Stimulated activated CD4-positive, alpha-beta T cell treated with anti-CD3 and anti-CD28 coated beads, Interleukin-4, amount 100 ng/mL, for 48 hours (primary cell): ENCODE measurements at regions not wholly inside any gene's neighbourhood (a gene's known extent, or its start where the extent isn't known, plus 50 kb on each side); places are given as distances from the start of the nearest gene placed in this dataset.
"Not testable (repeated sequence)": the region's sequence is repeated elsewhere in the genome, so short reads cannot be mapped to it uniquely, and the experiment has no call there.

Experiments
- DNase-seq, 2 donors: peaks; one replicate each; pipeline ENCODE4 v3.0.0-alpha.2; 2020; ENCODE audit warnings: low read depth in 2 of 2

- not testable (repeated sequence) for DNase-seq
Measured at GRCh38 chr7:150101282-150101681, 221.9 kb upstream of the LRRC61 start.

GRCh38 chr7:150107283-150107682, 215.9 kb upstream of the LRRC61 start:
- not testable (repeated sequence) for DNase-seq

DNA sequence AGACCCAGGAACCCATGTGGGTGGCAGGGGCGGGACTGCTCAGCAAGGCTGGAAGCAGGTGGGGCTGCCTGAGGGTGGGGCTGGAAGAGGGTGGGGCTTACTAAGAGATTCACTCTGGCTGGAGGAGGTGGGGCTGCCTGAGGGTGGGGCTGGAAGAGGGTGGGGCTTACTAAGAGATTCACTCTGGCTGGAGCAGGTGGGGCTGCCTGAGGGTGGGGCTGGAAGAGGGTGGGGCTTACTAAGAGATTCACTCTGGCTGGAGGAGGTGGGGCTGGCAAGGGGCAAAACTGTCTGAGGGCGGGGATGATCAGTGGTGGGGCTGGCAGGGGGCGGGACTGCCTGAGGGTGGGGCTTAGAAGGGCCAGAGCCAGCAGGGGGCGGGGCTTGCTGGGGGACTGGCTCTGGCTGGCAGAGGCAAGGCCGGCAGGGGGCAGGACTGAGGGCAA, 212.8 kb upstream of the LRRC61 start:
- peak in 1 of 2 donors; percentile 37 for DNase-seq

DNA sequence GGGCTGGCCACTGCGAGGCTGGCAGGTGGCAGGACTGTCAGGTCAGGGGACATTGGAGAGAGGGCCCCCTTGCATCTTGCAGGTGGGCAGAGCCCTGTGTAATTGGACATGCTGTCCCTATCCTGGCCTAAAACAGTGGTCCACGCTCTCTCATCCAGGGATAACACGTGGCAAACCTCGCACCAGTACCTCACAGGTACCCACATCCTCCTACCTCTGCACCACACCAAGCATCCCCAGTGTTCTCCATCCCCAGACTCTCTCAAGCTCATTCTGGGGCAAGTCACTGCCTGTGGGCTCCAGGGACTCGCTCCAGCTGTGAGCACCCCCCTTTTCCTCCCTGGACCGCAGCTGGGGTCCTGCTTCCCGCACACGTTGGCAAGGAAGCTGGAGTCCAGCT, 212.3 kb upstream of the LRRC61 start:
- not testable (repeated sequence) for DNase-seq

GRCh38 chr7:150111373-150112139, 211.6 kb upstream of the LRRC61 start:
- not testable (repeated sequence) for DNase-seq

- DNase-seq, result not testable (repeated sequence)
Measured at GRCh38 chr7:150113301-150113700, 209.9 kb upstream of the LRRC61 start.

DNA sequence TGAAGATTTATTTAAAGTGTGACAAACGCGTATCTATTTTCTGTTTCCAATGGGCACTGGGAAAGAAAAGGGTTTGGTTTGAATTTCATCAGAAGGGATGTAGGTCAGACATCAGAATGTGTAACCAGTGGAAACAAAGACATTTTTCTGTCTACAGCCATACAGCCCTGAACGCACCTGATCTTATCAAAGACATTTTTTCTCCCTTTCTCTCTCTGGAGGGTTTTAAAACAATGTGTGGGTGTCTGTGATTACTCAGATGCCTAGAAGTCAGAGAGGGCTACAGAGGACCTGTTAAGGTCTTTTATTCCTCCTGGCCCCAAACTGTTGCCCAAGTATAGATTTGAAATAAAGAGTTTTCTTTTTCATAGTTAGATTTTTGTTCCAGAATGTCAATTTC, 208.6 kb upstream of the LRRC61 start:
- DNase-seq, result not testable (repeated sequence)

GRCh38 chr7:150119966-150120365, 203.2 kb upstream of the LRRC61 start:
- not testable (repeated sequence) for DNase-seq

GRCh38 chr7:150125831-150126230, 197.3 kb upstream of the LRRC61 start:
- DNase-seq, result not testable (repeated sequence)

GRCh38 chr7:150134451-150134850, 188.7 kb upstream of the LRRC61 start:
- not testable (repeated sequence) for DNase-seq

DNA sequence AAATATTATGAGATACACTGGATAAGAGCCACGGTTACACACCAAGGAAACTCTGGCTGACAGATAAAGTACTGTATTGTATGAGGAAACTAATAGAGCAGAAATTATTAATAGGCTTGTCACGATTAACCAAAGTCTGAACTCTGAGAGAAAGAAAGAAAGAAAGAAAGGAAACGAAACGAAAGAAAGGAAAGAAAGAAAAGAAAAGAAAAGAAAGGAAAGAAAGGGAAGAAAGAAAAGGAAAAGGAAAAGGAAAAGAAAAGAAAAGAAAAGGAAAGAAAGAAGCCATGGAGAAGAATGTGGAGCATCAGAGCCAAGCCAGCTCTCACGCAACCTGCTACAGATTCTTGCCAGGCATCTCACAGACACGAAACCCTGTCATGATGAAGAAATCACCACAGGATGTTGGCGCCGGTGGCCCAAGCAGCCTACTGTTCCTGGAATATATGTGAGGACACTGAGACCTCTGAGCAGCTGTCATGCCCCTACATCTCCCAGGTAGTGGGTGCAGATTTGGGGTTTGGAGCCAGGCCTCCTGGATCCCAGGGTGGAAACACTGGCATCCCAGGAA, 187.4 kb upstream of the LRRC61 start:
- DNase-seq, result not testable (repeated sequence)

DNA sequence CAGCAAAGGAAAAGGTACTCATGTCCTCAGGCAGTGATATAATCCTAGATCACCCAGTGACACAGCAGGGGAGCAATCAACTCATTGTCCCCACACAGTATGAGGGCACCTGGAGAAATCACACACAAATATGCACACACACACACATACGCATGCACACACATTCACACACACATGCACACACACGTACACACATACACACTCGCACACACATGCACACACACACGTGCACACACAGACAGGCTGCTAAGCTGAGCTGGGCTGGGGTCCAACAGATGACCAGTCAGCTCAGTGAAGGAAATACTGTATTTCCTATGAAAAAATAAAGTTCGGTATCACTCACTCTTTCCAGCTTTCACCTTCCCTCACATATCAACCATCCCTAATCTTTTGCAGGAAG, 183.3 kb upstream of the LRRC61 start:
- DNase-seq, result not testable (repeated sequence)

DNA sequence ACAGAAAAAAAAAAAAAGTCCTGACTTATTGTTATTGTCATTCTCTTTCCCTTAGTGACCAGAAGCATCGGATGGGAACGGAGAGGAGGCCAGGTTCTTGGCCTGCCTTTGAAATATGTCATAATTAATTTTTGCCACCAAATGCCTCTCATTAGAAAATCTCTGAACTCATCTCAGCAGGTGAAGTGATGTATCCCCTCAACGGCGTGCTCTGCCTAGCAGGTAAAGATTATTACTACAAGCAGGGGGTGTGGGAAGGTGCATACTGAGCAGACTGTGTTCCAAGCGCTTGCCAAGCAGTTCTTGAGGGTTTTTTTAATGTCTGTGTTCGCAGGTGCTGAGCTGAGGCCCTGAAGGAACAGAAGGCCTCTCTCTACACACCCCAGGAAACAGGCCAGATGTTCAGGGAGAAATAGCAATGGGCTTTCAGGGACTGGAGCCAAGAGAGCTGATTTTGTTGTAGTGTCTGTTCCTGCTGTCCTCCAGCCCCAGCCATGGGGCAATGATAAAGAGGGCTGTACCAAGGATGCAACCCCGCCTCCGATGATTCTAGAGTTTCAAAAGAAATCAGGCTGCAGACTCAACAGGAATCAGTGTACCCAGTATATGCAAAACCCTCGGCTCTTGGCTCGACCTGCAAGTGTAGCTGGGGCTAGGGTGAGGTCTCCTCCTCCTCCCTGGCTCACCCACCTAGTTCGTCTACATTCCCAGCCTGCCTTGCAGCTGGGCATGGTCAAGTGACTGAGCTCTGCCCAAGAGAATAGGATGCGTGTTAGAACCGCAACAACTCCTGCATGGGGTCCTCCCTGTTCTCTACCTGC, 181.4 kb upstream of the LRRC61 start:
- not testable (repeated sequence) for DNase-seq

DNA sequence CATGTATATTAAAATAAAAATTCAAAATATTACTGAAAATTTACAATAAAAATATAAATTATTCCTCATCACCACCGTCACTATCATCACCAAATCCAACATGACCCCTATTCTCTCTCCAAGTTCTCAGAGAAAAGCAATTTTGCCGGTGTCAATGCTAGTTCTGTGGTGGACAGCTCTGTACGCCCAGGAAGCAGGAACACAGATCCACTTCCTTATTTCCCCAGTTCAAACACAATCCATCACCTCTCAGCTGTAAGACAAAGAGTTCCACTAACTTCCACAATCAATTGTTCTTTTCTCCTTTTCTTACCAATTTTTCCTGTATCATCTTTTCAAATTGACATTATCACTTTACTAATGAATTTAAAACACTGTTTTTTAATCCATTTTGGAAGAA, 177.0 kb upstream of the LRRC61 start:
- DNase-seq, result not testable (repeated sequence)

GRCh38 chr7:150147524-150147923, 175.6 kb upstream of the LRRC61 start:
- not testable (repeated sequence) for DNase-seq

GRCh38 chr7:150156015-150156414, 167.1 kb upstream of the LRRC61 start:
- DNase-seq, result not testable (repeated sequence)

- not testable (repeated sequence) for DNase-seq
Measured at GRCh38 chr7:150158696-150159095, 164.5 kb upstream of the LRRC61 start.

- DNase-seq, result not testable (repeated sequence)
Measured at GRCh38 chr7:150169515-150169914, 153.6 kb upstream of the LRRC61 start.

DNA sequence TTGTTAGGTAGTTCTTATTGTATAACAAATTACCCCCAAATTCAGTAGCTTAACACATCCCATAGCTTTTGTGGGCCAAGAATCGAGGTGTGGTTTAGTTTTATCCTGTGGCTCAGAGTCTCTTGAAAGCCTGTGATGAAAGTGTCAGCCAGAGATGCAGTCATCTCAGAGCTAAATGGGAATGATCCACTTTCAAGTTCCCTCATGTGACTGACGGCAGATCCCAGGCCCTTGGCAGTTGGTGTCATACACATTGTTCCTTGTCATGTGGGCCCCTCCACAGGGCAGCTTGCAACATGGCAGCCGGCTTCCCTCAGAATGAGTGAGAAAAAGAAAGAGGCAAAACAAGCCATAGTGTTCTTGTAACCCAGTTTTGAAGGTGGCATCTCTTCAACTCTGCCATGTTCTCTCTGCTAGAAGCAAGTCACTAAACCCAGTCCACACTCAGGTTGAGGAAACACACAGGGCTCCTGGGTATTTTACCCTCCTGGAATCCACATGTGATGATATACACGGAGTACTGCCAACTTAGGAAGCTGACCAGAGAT, 153.1 kb upstream of the LRRC61 start:
- DNase-seq, result not testable (repeated sequence)

DNA sequence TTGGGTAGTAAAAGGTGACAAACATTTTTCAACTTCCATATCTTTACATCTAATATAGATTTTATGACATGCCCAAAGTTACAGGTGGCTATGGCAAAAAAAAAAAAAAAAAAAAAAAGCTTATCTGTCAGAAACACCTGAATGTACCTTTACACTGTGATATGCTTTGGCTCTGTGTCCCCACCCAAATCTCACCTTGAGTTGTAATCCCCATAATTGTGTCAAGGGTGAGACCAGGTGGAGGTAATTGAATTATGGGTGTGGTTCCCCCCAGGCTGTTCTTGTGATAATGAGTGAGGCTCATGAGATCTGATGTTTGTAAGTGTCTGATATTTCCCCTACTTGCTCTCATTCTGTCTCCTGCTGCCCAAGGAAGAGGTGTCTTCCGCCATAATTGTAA, 139.6 kb upstream of the LRRC61 start:
- DNase-seq, result not testable (repeated sequence)

GRCh38 chr7:150189963-150190362, 133.2 kb upstream of the LRRC61 start:
- DNase-seq, result not testable (repeated sequence)

- not testable (repeated sequence) for DNase-seq
Measured at GRCh38 chr7:150192541-150192940, 130.6 kb upstream of the LRRC61 start.
